ENCODE measurements at regions not wholly inside any gene's neighbourhood (a gene's known extent, or its start where the extent isn't known, plus 50 kb on each side); places are given as distances from the start of the nearest gene placed in this dataset.

- no peak overlapping the region for H3K4me2 ChIP-seq (ENCODE audit: low read depth, low read length, poor library complexity, severe bottlenecking)
Observed at GRCh38 chr5:24161559-24161958, 483.2 kb downstream of the CDH10 start.

GRCh38 chr5:24162343-24162742, 482.4 kb downstream of the CDH10 start:
- Histone ChIP-seq H2AFZ (ENCODE audit: low read length) (no peak overlapping the region), H3K9ac (ENCODE audit: low read depth, low read length, poor library complexity, severe bottlenecking) (no peak overlapping the region), H3K4me1 (ENCODE audit: insufficient read depth, low read length, poor library complexity, severe bottlenecking) (no peaks in the 10 kb centered on the region)

More at GRCh38 chr5:24161559-24161958, 483.2 kb downstream of the CDH10 start:
- no peak overlapping the region for H3K4me3 ChIP-seq (ENCODE audit: low read length, poor library complexity, severe bottlenecking)
- H3K79me2 ChIP-seq (ENCODE audit: insufficient read depth, low read length): no peaks in the 10 kb centered on the region
- H3K9ac ChIP-seq (ENCODE audit: low read depth, low read length, poor library complexity, severe bottlenecking): no peak overlapping the region
- H3K9me3 ChIP-seq (ENCODE audit: insufficient read depth, low read depth, low read length): no peaks in the 10 kb centered on the region
- H4K20me1 ChIP-seq (ENCODE audit: insufficient read depth, low read length, poor library complexity, severe bottlenecking): no peaks in the 10 kb centered on the region
- H3K4me1 ChIP-seq (ENCODE audit: insufficient read depth, low read length, poor library complexity, severe bottlenecking): no peaks in the 10 kb centered on the region
- no peaks in the 10 kb centered on the region for H3K9me2 ChIP-seq (replicated peaks; ENCODE audit: low read depth, low read length)
- no peak for TF ChIP-seq EZH2phosphoT487 (IDR thresholded peaks at IDR 0.05; ENCODE audit: borderline replicate concordance)
- TF ChIP-seq CTCF (conservative IDR thresholded peaks at IDR 0.05; ENCODE audit: low read length): no peak
- no peaks in the 10 kb centered on the region for H3K27me3 ChIP-seq (ENCODE audit: insufficient read depth, low read length, poor library complexity, severe bottlenecking)
- no peaks in the 10 kb centered on the region for H3K36me3 ChIP-seq (ENCODE audit: insufficient read depth, low read length)
- H2AFZ ChIP-seq (ENCODE audit: low read length): no peak overlapping the region
- H3F3A ChIP-seq (ENCODE audit: low read depth): no peaks in the 10 kb centered on the region

GRCh38 chr5:24163091-24163490, 481.7 kb downstream of the CDH10 start:
- no peak overlapping the region for H2AFZ ChIP-seq (ENCODE audit: low read length)
- no peaks in the 10 kb centered on the region for H3K4me1 ChIP-seq (ENCODE audit: insufficient read depth, low read length, poor library complexity, severe bottlenecking)
- H3K9me3 ChIP-seq (ENCODE audit: insufficient read depth, low read depth, low read length): no peaks in the 10 kb centered on the region
- H3K4me2 ChIP-seq (ENCODE audit: low read depth, low read length, poor library complexity, severe bottlenecking): no peak overlapping the region
- no peaks in the 10 kb centered on the region for H3K9me2 ChIP-seq (replicated peaks; ENCODE audit: low read depth, low read length)
- no peaks in the 10 kb centered on the region for H3K79me2 ChIP-seq (ENCODE audit: insufficient read depth, low read length)
- TF ChIP-seq EZH2phosphoT487 (IDR thresholded peaks at IDR 0.05; ENCODE audit: borderline replicate concordance) (no peak), CTCF (conservative IDR thresholded peaks at IDR 0.05; ENCODE audit: low read length) (no peak)
- H3K27me3 ChIP-seq (ENCODE audit: insufficient read depth, low read length, poor library complexity, severe bottlenecking): no peaks in the 10 kb centered on the region
- no peaks in the 10 kb centered on the region for H3F3A ChIP-seq (ENCODE audit: low read depth)
- no peaks in the 10 kb centered on the region for H3K36me3 ChIP-seq (ENCODE audit: insufficient read depth, low read length)
- no peaks in the 10 kb centered on the region for H4K20me1 ChIP-seq (ENCODE audit: insufficient read depth, low read length, poor library complexity, severe bottlenecking)
- H3K4me3 ChIP-seq (ENCODE audit: low read length, poor library complexity, severe bottlenecking): no peak overlapping the region
- H3K9ac ChIP-seq (ENCODE audit: low read depth, low read length, poor library complexity, severe bottlenecking): no peak overlapping the region

More at GRCh38 chr5:24162343-24162742, 482.4 kb downstream of the CDH10 start:
- Histone ChIP-seq H4K20me1 (ENCODE audit: insufficient read depth, low read length, poor library complexity, severe bottlenecking) (no peaks in the 10 kb centered on the region), H3K4me3 (ENCODE audit: low read length, poor library complexity, severe bottlenecking) (no peak overlapping the region), H3K4me2 (ENCODE audit: low read depth, low read length, poor library complexity, severe bottlenecking) (no peak overlapping the region), H3F3A (ENCODE audit: low read depth) (no peaks in the 10 kb centered on the region), H3K36me3 (ENCODE audit: insufficient read depth, low read length) (no peaks in the 10 kb centered on the region), H3K27me3 (ENCODE audit: insufficient read depth, low read length, poor library complexity, severe bottlenecking) (no peaks in the 10 kb centered on the region), H3K9me3 (ENCODE audit: insufficient read depth, low read depth, low read length) (no peaks in the 10 kb centered on the region), H3K9me2 (replicated peaks; ENCODE audit: low read depth, low read length) (no peaks in the 10 kb centered on the region), H3K79me2 (ENCODE audit: insufficient read depth, low read length) (no peaks in the 10 kb centered on the region)
- TF ChIP-seq CTCF (conservative IDR thresholded peaks at IDR 0.05; ENCODE audit: low read length) (no peak), EZH2phosphoT487 (IDR thresholded peaks at IDR 0.05; ENCODE audit: borderline replicate concordance) (no peak)

Measured in Loucy (cell line).